BE2C (cell line): ENCODE measurements at regions not wholly inside any gene's neighbourhood (a gene's known extent, or its start where the extent isn't known, plus 50 kb on each side); places are given as distances from the start of the nearest gene placed in this dataset.

ENCODE experiments used
- DNase-seq: peaks from one replicate; pipeline ENCODE4 v3.0.0-alpha.2; 2020
- H3K27me3 ChIP-seq: fragments of 250-450 bp; sonication (Bioruptor Pico); 2 replicates; pipeline ENCODE4 v1.5.1; 2020; ENCODE audit warnings: mild to moderate bottlenecking
- H3K36me3 ChIP-seq: fragments of 250-450 bp; sonication (Bioruptor Pico); 2 replicates; pipeline ENCODE4 v1.5.1; 2020; ENCODE audit warnings: mild to moderate bottlenecking
- H3K4me1 ChIP-seq: fragments of 250-450 bp; sonication (Bioruptor Pico); 2 replicates; pipeline ENCODE4 v1.5.1; 2020
- H3K4me3 ChIP-seq: 2 replicates; pipeline ENCODE4 v1.5.1; 2011; ENCODE audit warnings: low read depth, low read length
- H3K9me3 ChIP-seq: fragments of 250-450 bp; sonication (Bioruptor Pico); 2 replicates; pipeline ENCODE4 v1.5.1; 2020
- TF ChIP-seq, protein P1 (sequence below): IDR thresholded peaks from 2 replicates; pipeline ENCODE4 v1.5.1; 2012; ENCODE audit warnings: mild to moderate bottlenecking, low read depth, low read length

DNA sequence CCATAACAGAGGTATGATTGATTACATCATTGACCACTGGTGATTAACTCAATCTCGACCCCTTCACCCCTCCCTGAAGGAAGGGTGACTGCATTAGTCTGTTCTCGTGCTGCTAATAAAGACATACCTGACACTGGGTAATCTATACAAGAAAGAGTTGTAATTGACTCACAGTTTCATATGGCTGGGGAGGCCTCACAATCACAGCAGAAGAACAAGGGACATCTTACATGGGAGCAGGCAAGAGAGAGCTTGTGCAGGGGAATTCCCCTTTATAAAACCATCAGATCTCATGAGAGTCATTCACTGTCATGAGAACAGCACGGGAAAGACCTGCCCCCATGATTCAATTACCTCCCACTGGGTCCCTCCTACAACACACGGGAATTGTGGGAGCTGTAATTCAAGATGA lies 55.9 kb upstream of the TMCC3 start:
- DNase-seq = no peak
- Histone ChIP-seq H3K27me3 (no peaks in the 10 kb centered on the region), H3K4me1 (no peaks in the 10 kb centered on the region), H3K9me3 (no peaks in the 10 kb centered on the region), H3K4me3 (no peak overlapping the region), H3K36me3 (no peaks in the 10 kb centered on the region)
- TF ChIP-seq, protein P1, sequence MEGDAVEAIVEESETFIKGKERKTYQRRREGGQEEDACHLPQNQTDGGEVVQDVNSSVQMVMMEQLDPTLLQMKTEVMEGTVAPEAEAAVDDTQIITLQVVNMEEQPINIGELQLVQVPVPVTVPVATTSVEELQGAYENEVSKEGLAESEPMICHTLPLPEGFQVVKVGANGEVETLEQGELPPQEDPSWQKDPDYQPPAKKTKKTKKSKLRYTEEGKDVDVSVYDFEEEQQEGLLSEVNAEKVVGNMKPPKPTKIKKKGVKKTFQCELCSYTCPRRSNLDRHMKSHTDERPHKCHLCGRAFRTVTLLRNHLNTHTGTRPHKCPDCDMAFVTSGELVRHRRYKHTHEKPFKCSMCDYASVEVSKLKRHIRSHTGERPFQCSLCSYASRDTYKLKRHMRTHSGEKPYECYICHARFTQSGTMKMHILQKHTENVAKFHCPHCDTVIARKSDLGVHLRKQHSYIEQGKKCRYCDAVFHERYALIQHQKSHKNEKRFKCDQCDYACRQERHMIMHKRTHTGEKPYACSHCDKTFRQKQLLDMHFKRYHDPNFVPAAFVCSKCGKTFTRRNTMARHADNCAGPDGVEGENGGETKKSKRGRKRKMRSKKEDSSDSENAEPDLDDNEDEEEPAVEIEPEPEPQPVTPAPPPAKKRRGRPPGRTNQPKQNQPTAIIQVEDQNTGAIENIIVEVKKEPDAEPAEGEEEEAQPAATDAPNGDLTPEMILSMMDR = no peak

DNA sequence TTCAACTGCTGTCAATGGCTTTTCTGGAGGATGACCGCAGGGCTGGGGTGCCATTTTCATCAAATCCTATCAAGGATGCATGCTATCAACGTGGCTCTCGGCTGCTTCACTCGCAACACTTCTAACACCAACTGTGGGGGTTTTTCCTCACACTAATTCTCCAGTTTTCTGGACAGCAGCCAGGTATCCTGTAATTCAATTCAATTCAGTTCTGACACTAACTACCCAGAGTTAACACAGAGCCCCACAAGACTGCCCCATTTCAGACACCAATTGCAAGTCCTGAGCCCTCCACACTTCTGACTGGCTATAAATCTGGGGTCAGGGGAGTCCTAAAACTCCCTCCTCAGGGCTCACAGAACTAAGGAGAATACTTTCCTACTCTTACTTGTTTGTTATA lies 55.3 kb upstream of the TMCC3 start:
- H3K4me1 ChIP-seq = no peaks in the 10 kb centered on the region
- H3K36me3 ChIP-seq = no peaks in the 10 kb centered on the region
- no peaks in the 10 kb centered on the region for H3K27me3 ChIP-seq
- TF ChIP-seq, protein P1 = no peak
- H3K4me3 ChIP-seq = no peak overlapping the region
- H3K9me3 ChIP-seq = no peaks in the 10 kb centered on the region
- no peak for DNase-seq

DNA sequence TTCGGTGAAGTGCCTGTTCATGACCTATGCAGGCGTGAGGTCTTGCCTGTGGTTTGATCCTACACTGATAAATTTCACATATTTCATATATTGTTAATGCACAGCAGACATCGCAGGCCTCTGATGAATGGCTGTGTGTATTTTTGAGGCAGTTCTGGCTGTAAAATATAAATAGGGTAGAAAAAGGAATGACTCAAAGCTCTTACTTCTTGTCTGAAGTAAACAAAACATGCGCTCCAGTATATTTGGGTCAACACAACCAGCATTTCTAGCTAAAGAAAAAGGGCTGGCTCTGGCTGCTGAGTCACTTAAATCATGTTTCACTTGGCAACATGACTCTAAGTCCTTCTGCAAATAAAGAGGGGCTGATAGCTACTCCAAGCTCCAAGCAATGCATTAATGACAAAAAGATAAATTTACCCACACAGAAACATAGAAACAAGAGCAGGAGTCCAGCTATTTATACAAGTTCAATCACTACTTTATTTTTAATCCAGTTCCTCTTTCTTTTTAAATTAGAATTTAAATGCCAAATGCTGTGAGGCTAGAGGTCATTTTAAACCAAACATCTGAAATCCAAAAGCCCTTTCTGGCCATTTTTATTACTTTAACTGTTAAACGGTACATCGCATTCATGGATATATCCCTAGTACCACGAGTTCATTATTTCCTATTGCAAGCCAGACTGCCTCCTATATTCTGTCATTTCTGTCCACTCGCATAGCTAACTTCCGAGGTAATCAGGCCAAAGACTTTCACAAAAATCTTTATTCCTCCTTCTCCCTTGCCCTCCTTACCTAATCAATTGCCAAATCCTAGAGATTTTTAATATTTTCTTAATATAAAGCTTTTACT lies 54.3 kb upstream of the TMCC3 start:
- H3K4me1 ChIP-seq = no peaks in the 10 kb centered on the region
- no peaks in the 10 kb centered on the region for H3K36me3 ChIP-seq
- no peaks in the 10 kb centered on the region for H3K9me3 ChIP-seq
- no peak overlapping the region for H3K4me3 ChIP-seq
- H3K27me3 ChIP-seq = no peaks in the 10 kb centered on the region
- DNase-seq = no peak
- TF ChIP-seq, protein P1 = no peak

DNA sequence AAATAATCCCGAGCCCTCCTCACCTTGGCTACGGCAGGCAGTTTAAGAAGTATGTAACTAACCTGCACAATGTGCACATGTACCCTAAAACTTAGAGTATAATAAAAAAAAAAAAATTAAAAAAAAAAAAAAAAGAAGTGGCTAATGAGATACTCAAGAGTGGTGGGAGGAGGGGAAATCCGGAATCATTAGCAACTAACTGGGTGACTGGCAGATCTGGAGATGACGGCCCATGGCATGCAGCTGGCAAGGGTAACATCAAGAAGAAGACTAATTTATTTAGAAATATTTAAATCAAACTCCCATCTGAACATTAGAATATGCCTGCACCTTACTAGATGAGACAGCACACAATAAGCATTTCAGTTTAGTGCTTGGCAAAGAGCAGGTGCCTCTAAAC lies 52.3 kb upstream of the TMCC3 start:
- TF ChIP-seq, protein P1 = no peak
- Histone ChIP-seq H3K4me1 (no peaks in the 10 kb centered on the region), H3K36me3 (no peaks in the 10 kb centered on the region), H3K27me3 (no peaks in the 10 kb centered on the region), H3K9me3 (no peaks in the 10 kb centered on the region), H3K4me3 (no peak overlapping the region)
- DNase-seq = no peak

DNA sequence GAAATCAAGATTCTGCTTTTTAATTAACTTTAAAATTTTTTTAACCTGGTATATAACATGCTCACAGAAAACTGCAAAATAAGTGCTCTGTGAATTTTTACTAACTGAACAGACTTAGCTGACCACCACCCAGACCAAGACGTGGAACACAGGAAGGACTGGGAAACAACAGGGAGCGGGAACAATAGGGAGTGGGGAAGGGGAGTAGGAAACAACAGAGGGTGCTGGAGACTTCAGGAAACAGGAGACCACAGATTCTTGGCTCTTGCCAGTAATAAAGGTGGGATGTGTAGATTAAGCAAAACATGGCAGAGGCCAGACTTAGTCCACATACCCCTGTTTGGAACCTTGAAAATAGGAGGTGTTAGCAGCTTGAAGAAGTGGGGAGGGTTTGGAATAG lies 51.4 kb upstream of the TMCC3 start:
- TF ChIP-seq, protein P1 = no peak
- Histone ChIP-seq H3K9me3 (no peaks in the 10 kb centered on the region), H3K27me3 (no peaks in the 10 kb centered on the region), H3K4me3 (no peak overlapping the region), H3K4me1 (no peaks in the 10 kb centered on the region), H3K36me3 (no peaks in the 10 kb centered on the region)
- no peak for DNase-seq

DNA sequence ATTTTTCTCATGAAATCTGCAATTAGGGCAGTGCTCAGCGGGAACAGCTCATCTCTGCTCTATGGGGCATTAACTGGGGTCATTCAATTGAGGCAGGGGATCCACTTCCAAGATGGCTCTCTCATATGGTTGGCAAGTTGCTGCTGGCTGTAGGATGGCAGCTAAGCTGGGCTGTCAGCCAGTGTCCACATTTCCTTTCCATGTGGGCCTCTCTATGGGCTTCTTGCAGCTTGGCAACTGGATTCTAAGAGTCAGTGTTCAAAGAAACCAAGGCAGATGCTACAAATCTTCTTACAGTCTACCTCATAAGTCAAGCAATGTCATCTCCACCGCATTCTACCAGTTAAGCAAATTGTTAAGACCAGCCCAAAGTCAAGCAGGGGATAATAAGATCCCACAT lies 50.3 kb upstream of the TMCC3 start:
- DNase-seq = no peak
- H3K4me1 ChIP-seq = no peaks in the 10 kb centered on the region
- no peaks in the 10 kb centered on the region for H3K27me3 ChIP-seq
- no peak overlapping the region for H3K4me3 ChIP-seq
- no peaks in the 10 kb centered on the region for H3K9me3 ChIP-seq
- TF ChIP-seq, protein P1 = no peak
- no peaks in the 10 kb centered on the region for H3K36me3 ChIP-seq
